Activated CD4-positive, alpha-beta memory T cell treated with anti-CD3 and anti-CD28 coated beads for 36 hours (primary cell): ENCODE measurements at regions not wholly inside any gene's neighbourhood (a gene's known extent, or its start where the extent isn't known, plus 50 kb on each side); places are given as distances from the start of the nearest gene placed in this dataset.

Experiments
- CTCF ChIA-PET: fragments of 350-600 bp; sonication (Branson Sonifier 250); formaldehyde crosslinking; loops from one replicate; lab custom pipeline; 2021; ENCODE audit warnings: antibody characterized with exemption, inconsistent platforms; lab: Charles Lee
- POLR2A ChIA-PET: fragments of 350-600 bp; sonication (Branson Sonifier 250); formaldehyde crosslinking; loops from one replicate; lab custom pipeline; 2021; ENCODE audit warnings: antibody characterized with exemption; lab: Charles Lee
- DNase-seq: peaks from one replicate; pipeline ENCODE4 v3.0.0-alpha.2; 2020
- H3K27ac Mint-ChIP-seq: one replicate; pipeline ENCODE4 v1.8.0; 2021; ENCODE audit warnings: mixed read lengths
- H3K27me3 Mint-ChIP-seq: one replicate; pipeline ENCODE4 v1.8.0; 2021; ENCODE audit warnings: mixed read lengths
- H3K36me3 Mint-ChIP-seq: one replicate; pipeline ENCODE4 v1.8.0; 2021; ENCODE audit warnings: mixed read lengths
- H3K4me1 Mint-ChIP-seq: one replicate; pipeline ENCODE4 v1.8.0; 2021; ENCODE audit warnings: low read depth, mixed read lengths
- H3K4me3 Mint-ChIP-seq: one replicate; pipeline ENCODE4 v1.8.0; 2021; ENCODE audit warnings: mild to moderate bottlenecking, mixed read lengths
- H3K9me3 Mint-ChIP-seq: one replicate; pipeline ENCODE4 v1.8.0; 2021; ENCODE audit warnings: mixed read lengths
- intact Hi-C: fragments of 100-400 bp; cut with micrococcal nuclease; formaldehyde crosslinking; loops from one replicate; pipeline ENCODE4 v1.15.1; 2023

DNA sequence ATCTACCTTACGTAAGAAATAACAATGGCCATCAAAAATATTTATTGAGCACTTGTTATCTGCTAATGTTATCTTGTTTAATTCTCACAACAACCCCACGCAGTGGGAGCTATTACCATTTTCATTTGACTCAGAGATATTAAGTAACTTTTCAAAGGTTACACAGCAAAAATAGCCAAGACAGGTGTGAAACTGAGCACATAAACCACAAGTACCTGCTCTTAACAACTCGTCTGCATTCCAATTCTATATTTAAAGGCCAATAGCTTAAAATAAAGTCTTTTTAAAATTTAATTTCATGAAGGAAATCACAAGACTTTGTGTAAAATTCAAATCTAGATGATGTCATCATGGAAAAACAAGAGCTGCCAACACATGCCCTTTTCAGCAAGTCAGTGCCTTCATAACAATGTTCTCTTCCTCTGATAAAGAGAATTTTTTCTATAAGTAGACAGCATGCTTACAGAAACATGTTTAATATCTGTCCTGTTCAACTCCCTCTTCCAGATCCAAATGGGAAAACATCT lies 111.6 kb downstream of the MED10 start:
- Mint-ChIP-seq H3K9me3 (peaks cover 2% of the 10 kb centered on the region), H3K36me3 (no peaks in the 10 kb centered on the region), H3K4me1 (peaks cover 12% of the 10 kb centered on the region), H3K27ac (no peak overlapping the region), H3K4me3 (no peak overlapping the region), H3K27me3 (peaks cover 3% of the 10 kb centered on the region)
- DNase-seq = no peak
- CTCF ChIA-PET = no interaction called here
- intact Hi-C loops = no loop called here
- POLR2A ChIA-PET = no interaction called here

DNA sequence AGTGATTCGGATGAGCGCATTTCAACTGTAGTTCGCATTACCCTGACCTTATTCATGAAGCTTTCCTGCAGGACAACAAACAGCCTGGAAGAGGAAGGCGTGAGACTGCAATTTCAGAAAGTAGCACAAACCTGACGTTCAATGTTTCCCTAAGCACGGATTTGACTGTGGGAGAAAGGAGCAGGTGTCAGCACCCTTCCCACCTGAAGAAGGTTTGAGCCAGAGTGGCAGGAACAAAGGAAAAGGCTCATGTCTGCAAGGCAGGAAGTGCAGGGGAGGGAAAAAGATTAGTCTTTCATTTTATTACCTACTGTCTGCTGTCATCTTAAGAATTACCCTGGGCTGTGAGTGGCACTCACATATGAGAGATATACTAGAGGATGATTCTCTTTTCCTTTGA lies 114.0 kb downstream of the MED10 start:
- H3K9me3 Mint-ChIP-seq = peaks cover 2% of the 10 kb centered on the region
- POLR2A ChIA-PET = no interaction called here
- H3K27ac Mint-ChIP-seq = no peak overlapping the region
- CTCF ChIA-PET = no interaction called here
- no peak for DNase-seq
- H3K4me1 Mint-ChIP-seq = peaks cover 15% of the 10 kb centered on the region
- no peaks in the 10 kb centered on the region for H3K36me3 Mint-ChIP-seq
- H3K4me3 Mint-ChIP-seq = no peak overlapping the region
- intact Hi-C loops = loop anchor here (5.0 kb wide), 2 partner anchors 113 to 563 kb away; partner anchors contain the start of gene MED10
- H3K27me3 Mint-ChIP-seq = peaks cover 2% of the 10 kb centered on the region

DNA sequence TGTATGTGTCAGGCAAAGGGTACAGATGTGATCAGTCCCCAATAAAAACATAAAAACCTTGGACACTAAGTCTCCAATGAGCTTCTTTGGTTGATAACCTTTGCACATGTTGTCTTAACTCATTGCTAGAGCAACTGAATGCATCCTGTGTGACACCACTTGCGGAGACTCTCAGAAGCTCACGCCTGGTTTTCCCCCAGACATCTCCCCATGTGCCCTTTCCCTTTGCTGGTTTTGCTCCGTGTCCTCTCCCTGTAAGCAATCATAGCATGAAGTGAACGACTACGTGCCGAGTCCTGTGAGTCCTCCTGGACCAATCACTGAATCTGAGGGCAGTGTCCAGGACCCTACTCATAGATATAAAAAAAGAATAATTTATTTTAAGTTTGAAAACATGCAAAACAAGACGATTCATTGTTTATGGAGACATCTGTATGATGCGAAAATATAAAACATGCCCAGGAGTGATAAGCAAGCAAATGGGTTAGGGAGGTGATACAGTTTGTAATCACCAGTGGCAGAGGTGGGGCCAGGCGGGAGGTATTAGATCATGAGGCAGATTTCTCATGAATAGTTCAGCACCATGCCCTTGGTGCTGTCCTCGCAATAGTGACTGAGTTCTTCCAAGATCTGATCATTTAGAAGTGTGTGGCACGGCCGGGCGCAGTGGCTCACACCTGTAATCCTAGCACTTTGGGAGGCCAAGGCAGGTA lies 115.5 kb downstream of the MED10 start:
- H3K36me3 Mint-ChIP-seq = no peaks in the 10 kb centered on the region
- peaks cover 15% of the 10 kb centered on the region for H3K4me1 Mint-ChIP-seq
- CTCF ChIA-PET = no interaction called here
- no peak overlapping the region for H3K27ac Mint-ChIP-seq
- no peak for DNase-seq
- H3K4me3 Mint-ChIP-seq = no peak overlapping the region
- peaks cover 2% of the 10 kb centered on the region for H3K9me3 Mint-ChIP-seq
- H3K27me3 Mint-ChIP-seq = peaks cover 2% of the 10 kb centered on the region
- intact Hi-C loops = loop anchor here (5.0 kb wide), 2 partner anchors 114 to 564 kb away; partner anchors contain the start of gene MED10
- POLR2A ChIA-PET = no interaction called here

DNA sequence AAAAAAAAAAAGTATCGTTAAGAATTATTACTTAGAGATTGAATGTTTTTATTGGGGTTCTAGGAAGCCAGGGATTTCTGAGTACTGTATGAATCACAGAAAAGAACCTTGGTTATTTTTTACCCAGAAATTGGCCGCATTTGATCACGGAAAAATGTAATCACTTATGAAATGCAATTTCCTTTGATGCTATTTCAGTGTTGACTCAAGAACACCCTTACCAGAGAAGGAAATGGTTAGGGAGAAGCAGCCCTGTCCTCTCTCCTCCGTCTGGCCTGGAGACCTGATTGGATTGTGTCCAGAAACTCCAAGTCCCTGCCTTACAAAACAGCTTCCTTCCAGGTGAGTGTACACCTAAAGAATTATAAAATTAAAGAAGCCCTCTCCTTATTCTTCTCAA lies 116.7 kb downstream of the MED10 start:
- POLR2A ChIA-PET = no interaction called here

DNA sequence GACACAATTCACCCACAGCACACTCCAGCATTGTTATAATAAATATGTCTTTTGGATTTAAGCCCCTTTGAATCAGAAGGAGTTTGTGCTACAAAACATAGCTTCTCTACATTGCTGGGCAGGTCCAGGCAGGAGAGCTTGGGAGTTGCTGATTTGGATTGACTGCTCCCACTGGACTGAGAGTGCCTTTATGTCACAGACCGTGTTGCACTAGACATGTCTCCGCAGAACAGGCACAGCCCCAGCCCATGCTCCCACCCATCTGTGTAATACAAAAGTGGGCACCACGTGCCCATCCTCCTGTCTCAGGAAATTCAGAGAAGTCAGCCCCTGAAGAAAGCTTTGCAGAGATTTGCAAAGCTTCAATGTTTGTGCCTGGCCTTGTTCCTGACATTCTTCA lies 117.1 kb downstream of the MED10 start:
- no peak for DNase-seq
- ChIA-PET CTCF (no interaction called here), POLR2A (no interaction called here)
- peaks cover 15% of the 10 kb centered on the region for H3K4me1 Mint-ChIP-seq
- H3K36me3 Mint-ChIP-seq = peaks cover 1% of the 10 kb centered on the region
- intact Hi-C loops = loop anchor here (5.0 kb wide), 2 partner anchors 116 to 566 kb away; partner anchors contain the start of gene MED10
- no peak overlapping the region for H3K4me3 Mint-ChIP-seq
- H3K27me3 Mint-ChIP-seq = peaks cover 2% of the 10 kb centered on the region
- H3K9me3 Mint-ChIP-seq = peaks cover 10% of the 10 kb centered on the region
- H3K27ac Mint-ChIP-seq = peak overlapping the region; percentile 36

More for the DNA sequence above, 116.7 kb downstream of the MED10 start:
- H3K9me3 Mint-ChIP-seq = peaks cover 10% of the 10 kb centered on the region
- DNase-seq = no peak
- CTCF ChIA-PET = no interaction called here
- intact Hi-C loops = loop anchor here (5.0 kb wide), 2 partner anchors 116 to 566 kb away; partner anchors contain the start of gene MED10
- H3K4me3 Mint-ChIP-seq = no peak overlapping the region
- peaks cover 1% of the 10 kb centered on the region for H3K36me3 Mint-ChIP-seq
- H3K27ac Mint-ChIP-seq = peak overlapping the region; percentile 75
- H3K4me1 Mint-ChIP-seq = peaks cover 15% of the 10 kb centered on the region
- peaks cover 2% of the 10 kb centered on the region for H3K27me3 Mint-ChIP-seq

DNA sequence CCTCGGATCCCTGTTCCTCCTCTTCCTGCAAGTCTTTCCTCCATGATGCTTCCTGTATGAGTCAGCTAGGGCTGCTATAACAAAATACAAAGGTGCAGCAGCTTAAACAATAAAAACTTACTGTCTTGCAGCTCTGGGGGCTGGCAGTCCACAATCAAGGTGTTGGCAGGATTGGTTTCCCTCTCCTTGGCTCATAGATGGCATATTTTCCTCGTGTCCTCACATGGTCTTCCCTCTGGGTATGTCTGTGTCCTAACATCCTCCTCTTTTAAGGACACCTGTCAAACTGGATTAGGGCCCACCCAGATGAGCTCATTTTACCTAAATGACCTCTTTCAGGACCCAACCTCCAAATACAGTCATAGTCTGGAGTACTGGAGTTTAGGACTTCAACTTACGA lies 117.5 kb downstream of the MED10 start:
- no peak for DNase-seq
- Mint-ChIP-seq H3K4me1 (peaks cover 15% of the 10 kb centered on the region), H3K36me3 (peaks cover 1% of the 10 kb centered on the region), H3K4me3 (no peak overlapping the region), H3K27me3 (peaks cover 2% of the 10 kb centered on the region), H3K27ac (no peak overlapping the region), H3K9me3 (peaks cover 10% of the 10 kb centered on the region)
- ChIA-PET POLR2A (no interaction called here), CTCF (no interaction called here)
- intact Hi-C loops = loop anchor here (5.0 kb wide), 2 partner anchors 116 to 566 kb away; partner anchors contain the start of gene MED10

DNA sequence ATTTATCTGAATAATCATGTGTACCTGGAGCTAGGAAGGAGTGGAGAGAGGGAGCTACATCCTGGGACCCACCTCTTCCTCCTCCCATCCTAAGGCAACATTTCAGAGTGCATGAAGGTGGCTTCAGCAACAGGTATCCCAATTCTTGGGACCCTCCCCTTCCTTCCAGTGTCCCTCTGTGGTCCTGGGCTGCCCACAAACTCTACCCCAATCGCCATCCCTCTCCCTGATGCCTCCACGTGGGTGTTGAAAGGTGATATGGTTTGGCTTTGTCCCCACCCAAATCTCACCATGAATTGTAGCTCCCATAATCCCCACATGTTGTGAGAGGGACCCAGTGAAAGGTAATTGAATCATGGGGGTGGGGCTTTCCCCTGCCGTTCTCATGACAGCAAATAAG lies 121.4 kb downstream of the MED10 start:
- no peaks in the 10 kb centered on the region for H3K27me3 Mint-ChIP-seq
- peaks cover 4% of the 10 kb centered on the region for H3K4me1 Mint-ChIP-seq
- H3K4me3 Mint-ChIP-seq = no peak overlapping the region
- DNase-seq = no peak
- ChIA-PET CTCF (no interaction called here), POLR2A (no interaction called here)
- H3K36me3 Mint-ChIP-seq = peaks cover 1% of the 10 kb centered on the region
- H3K9me3 Mint-ChIP-seq = peaks cover 8% of the 10 kb centered on the region
- no peak overlapping the region for H3K27ac Mint-ChIP-seq
- intact Hi-C loops = no loop called here

DNA sequence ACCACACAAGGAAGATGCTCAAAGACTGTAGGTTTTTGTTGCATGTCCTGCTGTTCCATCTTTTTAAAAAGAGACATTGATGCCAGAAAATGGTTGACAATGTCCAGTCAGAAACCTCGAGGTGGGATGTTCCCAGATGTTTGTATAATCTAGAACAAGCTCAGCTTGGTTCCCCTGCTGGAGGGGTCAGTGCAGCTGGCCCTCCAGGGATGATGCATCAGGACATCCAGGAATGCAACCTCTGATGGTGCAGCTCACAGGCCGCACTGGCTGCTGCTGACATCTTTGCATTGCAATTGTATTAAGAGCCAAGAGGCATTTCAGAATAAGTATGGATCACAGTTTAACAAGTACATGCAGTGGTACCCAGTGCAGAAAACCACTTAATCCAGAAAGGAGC lies 122.4 kb downstream of the MED10 start:
- no peak overlapping the region for H3K4me3 Mint-ChIP-seq
- POLR2A ChIA-PET = no interaction called here
- peaks cover 1% of the 10 kb centered on the region for H3K36me3 Mint-ChIP-seq

DNA sequence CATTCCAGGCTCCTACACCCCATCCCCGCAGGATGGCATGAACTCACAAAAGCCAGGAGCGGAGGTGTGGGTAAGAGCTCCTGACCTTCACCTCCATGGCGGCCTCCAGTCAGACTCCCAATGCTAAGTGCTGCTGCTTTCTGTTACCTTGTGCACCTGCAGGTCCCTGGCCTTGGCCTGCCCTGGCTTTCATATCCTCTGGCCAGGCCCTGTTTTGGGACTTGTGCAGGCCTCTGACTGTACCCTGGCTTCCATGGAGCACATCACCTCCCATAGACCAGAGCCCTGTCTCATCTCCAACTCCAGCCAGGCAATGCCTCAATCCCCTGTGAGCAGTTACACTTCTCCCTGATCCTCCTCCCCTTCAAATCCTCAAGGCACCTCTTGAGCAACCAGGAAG lies 124.5 kb downstream of the MED10 start:
- intact Hi-C loops = no loop called here
- H3K9me3 Mint-ChIP-seq = peaks cover 8% of the 10 kb centered on the region
- H3K4me1 Mint-ChIP-seq = no peaks in the 10 kb centered on the region
- H3K27ac Mint-ChIP-seq = no peak overlapping the region
- no peak for DNase-seq
- peaks cover 2% of the 10 kb centered on the region for H3K27me3 Mint-ChIP-seq
- ChIA-PET CTCF (no interaction called here), POLR2A (no interaction called here)
- H3K36me3 Mint-ChIP-seq = peaks cover 1% of the 10 kb centered on the region
- no peak overlapping the region for H3K4me3 Mint-ChIP-seq

More for the DNA sequence above, 122.4 kb downstream of the MED10 start:
- DNase-seq = no peak
- H3K9me3 Mint-ChIP-seq = peaks cover 8% of the 10 kb centered on the region
- H3K4me1 Mint-ChIP-seq = no peaks in the 10 kb centered on the region
- H3K27ac Mint-ChIP-seq = no peak overlapping the region
- CTCF ChIA-PET = no interaction called here
- intact Hi-C loops = no loop called here
- peaks cover 2% of the 10 kb centered on the region for H3K27me3 Mint-ChIP-seq

DNA sequence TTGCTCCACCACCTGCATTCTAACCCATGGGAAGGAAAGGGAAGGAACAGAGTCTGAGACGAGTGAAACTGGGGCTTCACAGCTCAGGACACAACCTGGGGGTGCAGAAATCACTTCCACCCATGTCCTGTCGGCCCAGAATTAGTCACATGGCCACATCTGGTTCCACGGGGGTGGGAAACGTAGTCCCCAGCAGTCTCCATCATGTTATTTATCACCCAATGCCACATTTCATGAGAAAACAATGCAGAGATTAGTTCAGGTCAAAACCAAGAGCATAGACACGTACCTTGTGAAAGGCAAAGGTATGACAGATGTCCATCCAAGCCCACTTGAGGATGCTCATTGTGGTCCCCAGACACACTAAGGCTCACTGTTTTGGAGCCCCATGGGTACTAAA lies 125.1 kb downstream of the MED10 start:
- ChIA-PET CTCF (no interaction called here), POLR2A (no interaction called here)
- H3K36me3 Mint-ChIP-seq = peaks cover 1% of the 10 kb centered on the region
- H3K27ac Mint-ChIP-seq = no peak overlapping the region
- intact Hi-C loops = no loop called here
- H3K4me3 Mint-ChIP-seq = no peak overlapping the region
- H3K27me3 Mint-ChIP-seq = peaks cover 2% of the 10 kb centered on the region
- no peak for DNase-seq
- no peaks in the 10 kb centered on the region for H3K4me1 Mint-ChIP-seq
- peaks cover 8% of the 10 kb centered on the region for H3K9me3 Mint-ChIP-seq

DNA sequence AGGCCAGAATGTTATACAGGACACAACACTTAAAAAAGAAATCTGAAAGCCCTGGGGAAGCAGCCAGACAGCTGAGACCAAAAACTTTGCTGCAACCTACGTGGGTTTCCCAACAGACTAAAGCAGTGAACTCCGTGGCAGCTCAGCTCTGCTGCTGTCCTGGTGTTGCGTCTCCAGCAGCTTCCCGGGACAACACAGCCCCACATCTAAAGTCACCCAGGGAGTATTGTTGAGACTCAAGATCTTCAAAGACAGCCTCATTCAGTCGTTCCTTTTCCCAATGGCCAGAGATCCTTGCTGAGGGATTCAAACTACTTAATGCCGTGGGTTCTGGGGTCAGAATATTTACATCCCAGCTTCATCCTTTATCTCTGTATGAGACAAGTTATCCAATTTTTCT lies 125.8 kb downstream of the MED10 start:
- Mint-ChIP-seq H3K36me3 (peaks cover under 1% of the 10 kb centered on the region), H3K4me1 (no peaks in the 10 kb centered on the region), H3K27me3 (peaks cover 2% of the 10 kb centered on the region), H3K4me3 (no peak overlapping the region), H3K9me3 (peaks cover 7% of the 10 kb centered on the region), H3K27ac (no peak overlapping the region)
- intact Hi-C loops = no loop called here
- POLR2A ChIA-PET = no interaction called here
- DNase-seq = no peak
- CTCF ChIA-PET = no interaction called here

DNA sequence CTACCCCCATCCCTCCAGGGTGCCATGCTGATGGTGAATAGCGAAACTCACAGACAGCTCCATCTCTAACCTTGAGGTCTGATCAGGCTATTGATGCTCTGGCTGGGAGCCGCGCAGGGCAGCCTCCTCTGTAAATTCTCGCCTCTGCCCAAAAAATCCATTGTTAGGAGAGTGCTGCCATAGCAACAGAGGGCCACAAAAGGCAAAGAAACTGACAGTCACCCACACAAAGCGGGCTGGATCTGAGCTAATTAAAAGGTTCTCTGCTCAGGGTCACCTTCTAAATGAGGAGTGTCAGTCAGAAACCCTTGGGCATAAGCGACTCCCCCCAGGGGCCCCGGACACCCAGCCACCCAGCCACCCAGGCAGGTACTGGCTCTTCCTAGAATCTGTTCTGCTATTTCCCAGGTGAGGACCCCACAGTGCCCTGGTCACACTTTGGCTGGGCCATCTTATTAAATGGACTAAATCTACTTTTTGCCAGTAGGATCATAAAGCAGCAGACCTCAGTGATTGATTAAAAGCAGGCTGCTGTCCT lies 126.7 kb downstream of the MED10 start:
- H3K9me3 Mint-ChIP-seq = no peaks in the 10 kb centered on the region
- DNase-seq = no peak
- H3K27ac Mint-ChIP-seq = no peak overlapping the region
- H3K4me1 Mint-ChIP-seq = no peaks in the 10 kb centered on the region
- ChIA-PET CTCF (no interaction called here), POLR2A (no interaction called here)
- no peaks in the 10 kb centered on the region for H3K36me3 Mint-ChIP-seq
- H3K27me3 Mint-ChIP-seq = peaks cover 2% of the 10 kb centered on the region
- H3K4me3 Mint-ChIP-seq = no peak overlapping the region
- intact Hi-C loops = no loop called here
